ENCODE measurements at regions not wholly inside any gene's neighbourhood (a gene's known extent, or its start where the extent isn't known, plus 50 kb on each side); places are given as distances from the start of the nearest gene placed in this dataset.

DNA sequence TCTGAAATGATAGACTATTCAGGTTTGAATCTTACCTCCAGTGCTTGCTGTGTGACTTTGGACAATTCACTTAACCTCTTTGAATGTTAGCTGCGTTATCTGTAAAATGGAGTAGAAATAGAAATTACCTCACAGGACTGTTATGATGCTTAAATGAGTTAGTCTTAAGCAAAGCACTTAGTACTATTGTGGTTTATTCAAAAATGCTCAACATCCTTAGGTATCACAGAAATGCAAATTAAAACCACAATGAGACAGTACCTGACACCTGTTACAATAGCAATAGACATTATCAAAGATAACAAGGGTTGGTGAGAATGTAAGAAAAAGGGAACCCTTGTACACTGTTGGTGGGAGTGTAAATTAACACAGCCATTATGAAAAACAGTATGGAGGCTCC, 77.6 kb upstream of the FREM1 start:
- WGBS (ENCODE audit: low lambda C conversion rate) = 47% methylated on average over 1 of the region's 1 CpG
- no peak overlapping the region for H3K27ac ChIP-seq (ENCODE audit: extremely low read length, insufficient read depth, low read length)
- ChIA-PET POLR2A (no interaction called here), CTCF (ENCODE audit: low intra/inter-chr PET ratio, low total read pairs) (no interaction called here)
- in situ Hi-C loops (cut with HindIII; ENCODE audit: extremely low pct_ligation_motif_present, low pct_unique_long_range_greater_than_20kb) = no loop called here
- no TSS peak for BruUV-seq (replicated peaks)
- H3K27me3 ChIP-seq (ENCODE audit: control insufficient read depth in 1 of 2, insufficient read depth in 2 of 2, low read length in 2 of 2) = peaks cover 0 to 3% of the 10 kb centered on the region in 2 experiments; a peak in 1 of 5 replicates
- no peak for DNase-seq (ENCODE audit: low spot score)
- intact Hi-C loops (cut with micrococcal nuclease; ENCODE audit: unreplicated experiment) = no loop called here
- no peak for ATAC-seq
- no peak overlapping the region for H2AFZ ChIP-seq (ENCODE audit: low read length)
- no peaks in the 10 kb centered on the region for H4K20me1 ChIP-seq (ENCODE audit: insufficient read depth, low read length)
- H3K36me3 ChIP-seq (replicated peaks in 1 of 2; ENCODE audit: control insufficient read depth in 1 of 2, insufficient read depth in 2 of 2, low read length in 2 of 2) = no peaks in the 10 kb centered on the region
- no peaks in the 10 kb centered on the region for H3K9me3 ChIP-seq (ENCODE audit: low read length)
- H3K9ac ChIP-seq (ENCODE audit: insufficient read depth, low read depth, low read length) = no peak overlapping the region
- H3K4me2 ChIP-seq (ENCODE audit: low read depth, low read length) = no peak overlapping the region
- no peak for FAIRE-seq
- no peaks in the 10 kb centered on the region for H3K79me2 ChIP-seq (ENCODE audit: insufficient read depth, low read length)
- H3K4me1 ChIP-seq (ENCODE audit: insufficient read depth, low read length) = peaks cover 10% of the 10 kb centered on the region
- H3K4me3 ChIP-seq (replicated peaks in 1 of 3; ENCODE audit: insufficient read depth in 1 of 3, low read depth in 2 of 3, low read length in 3 of 3) = no peak overlapping the region
- no peak for TF ChIP-seq ZSCAN12 (CRISPR knock-in tag; IDR thresholded peaks at IDR 0.05)
- no peak for TF ChIP-seq MIER2 (CRISPR knock-in tag; IDR thresholded peaks at IDR 0.05)
- TF ChIP-seq, protein P1, sequence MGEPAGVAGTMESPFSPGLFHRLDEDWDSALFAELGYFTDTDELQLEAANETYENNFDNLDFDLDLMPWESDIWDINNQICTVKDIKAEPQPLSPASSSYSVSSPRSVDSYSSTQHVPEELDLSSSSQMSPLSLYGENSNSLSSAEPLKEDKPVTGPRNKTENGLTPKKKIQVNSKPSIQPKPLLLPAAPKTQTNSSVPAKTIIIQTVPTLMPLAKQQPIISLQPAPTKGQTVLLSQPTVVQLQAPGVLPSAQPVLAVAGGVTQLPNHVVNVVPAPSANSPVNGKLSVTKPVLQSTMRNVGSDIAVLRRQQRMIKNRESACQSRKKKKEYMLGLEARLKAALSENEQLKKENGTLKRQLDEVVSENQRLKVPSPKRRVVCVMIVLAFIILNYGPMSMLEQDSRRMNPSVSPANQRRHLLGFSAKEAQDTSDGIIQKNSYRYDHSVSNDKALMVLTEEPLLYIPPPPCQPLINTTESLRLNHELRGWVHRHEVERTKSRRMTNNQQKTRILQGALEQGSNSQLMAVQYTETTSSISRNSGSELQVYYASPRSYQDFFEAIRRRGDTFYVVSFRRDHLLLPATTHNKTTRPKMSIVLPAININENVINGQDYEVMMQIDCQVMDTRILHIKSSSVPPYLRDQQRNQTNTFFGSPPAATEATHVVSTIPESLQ (CRISPR knock-in tag; conservative IDR thresholded peaks at IDR 0.05) = no peak
- TF ChIP-seq, protein P2, sequence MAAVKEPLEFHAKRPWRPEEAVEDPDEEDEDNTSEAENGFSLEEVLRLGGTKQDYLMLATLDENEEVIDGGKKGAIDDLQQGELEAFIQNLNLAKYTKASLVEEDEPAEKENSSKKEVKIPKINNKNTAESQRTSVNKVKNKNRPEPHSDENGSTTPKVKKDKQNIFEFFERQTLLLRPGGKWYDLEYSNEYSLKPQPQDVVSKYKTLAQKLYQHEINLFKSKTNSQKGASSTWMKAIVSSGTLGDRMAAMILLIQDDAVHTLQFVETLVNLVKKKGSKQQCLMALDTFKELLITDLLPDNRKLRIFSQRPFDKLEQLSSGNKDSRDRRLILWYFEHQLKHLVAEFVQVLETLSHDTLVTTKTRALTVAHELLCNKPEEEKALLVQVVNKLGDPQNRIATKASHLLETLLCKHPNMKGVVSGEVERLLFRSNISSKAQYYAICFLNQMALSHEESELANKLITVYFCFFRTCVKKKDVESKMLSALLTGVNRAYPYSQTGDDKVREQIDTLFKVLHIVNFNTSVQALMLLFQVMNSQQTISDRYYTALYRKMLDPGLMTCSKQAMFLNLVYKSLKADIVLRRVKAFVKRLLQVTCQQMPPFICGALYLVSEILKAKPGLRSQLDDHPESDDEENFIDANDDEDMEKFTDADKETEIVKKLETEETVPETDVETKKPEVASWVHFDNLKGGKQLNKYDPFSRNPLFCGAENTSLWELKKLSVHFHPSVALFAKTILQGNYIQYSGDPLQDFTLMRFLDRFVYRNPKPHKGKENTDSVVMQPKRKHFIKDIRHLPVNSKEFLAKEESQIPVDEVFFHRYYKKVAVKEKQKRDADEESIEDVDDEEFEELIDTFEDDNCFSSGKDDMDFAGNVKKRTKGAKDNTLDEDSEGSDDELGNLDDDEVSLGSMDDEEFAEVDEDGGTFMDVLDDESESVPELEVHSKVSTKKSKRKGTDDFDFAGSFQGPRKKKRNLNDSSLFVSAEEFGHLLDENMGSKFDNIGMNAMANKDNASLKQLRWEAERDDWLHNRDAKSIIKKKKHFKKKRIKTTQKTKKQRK (IDR thresholded peaks at IDR 0.05; ENCODE audit: low read length) = no peak
- TF ChIP-seq SIN3B (IDR thresholded peaks at IDR 0.05; ENCODE audit: low read length) = no peak
- no peak for TF ChIP-seq SAP130 (CRISPR knock-in tag; IDR thresholded peaks at IDR 0.05; ENCODE audit: low read depth)
- no peak for TF ChIP-seq MTA3 (CRISPR knock-in tag; IDR thresholded peaks at IDR 0.05)
- TF ChIP-seq, protein P3, sequence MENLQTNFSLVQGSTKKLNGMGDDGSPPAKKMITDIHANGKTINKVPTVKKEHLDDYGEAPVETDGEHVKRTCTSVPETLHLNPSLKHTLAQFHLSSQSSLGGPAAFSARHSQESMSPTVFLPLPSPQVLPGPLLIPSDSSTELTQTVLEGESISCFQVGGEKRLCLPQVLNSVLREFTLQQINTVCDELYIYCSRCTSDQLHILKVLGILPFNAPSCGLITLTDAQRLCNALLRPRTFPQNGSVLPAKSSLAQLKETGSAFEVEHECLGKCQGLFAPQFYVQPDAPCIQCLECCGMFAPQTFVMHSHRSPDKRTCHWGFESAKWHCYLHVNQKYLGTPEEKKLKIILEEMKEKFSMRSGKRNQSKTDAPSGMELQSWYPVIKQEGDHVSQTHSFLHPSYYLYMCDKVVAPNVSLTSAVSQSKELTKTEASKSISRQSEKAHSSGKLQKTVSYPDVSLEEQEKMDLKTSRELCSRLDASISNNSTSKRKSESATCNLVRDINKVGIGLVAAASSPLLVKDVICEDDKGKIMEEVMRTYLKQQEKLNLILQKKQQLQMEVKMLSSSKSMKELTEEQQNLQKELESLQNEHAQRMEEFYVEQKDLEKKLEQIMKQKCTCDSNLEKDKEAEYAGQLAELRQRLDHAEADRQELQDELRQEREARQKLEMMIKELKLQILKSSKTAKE (CRISPR knock-in tag; IDR thresholded peaks at IDR 0.05; ENCODE audit: borderline replicate concordance) = no peak
- TF ChIP-seq, protein P4, sequence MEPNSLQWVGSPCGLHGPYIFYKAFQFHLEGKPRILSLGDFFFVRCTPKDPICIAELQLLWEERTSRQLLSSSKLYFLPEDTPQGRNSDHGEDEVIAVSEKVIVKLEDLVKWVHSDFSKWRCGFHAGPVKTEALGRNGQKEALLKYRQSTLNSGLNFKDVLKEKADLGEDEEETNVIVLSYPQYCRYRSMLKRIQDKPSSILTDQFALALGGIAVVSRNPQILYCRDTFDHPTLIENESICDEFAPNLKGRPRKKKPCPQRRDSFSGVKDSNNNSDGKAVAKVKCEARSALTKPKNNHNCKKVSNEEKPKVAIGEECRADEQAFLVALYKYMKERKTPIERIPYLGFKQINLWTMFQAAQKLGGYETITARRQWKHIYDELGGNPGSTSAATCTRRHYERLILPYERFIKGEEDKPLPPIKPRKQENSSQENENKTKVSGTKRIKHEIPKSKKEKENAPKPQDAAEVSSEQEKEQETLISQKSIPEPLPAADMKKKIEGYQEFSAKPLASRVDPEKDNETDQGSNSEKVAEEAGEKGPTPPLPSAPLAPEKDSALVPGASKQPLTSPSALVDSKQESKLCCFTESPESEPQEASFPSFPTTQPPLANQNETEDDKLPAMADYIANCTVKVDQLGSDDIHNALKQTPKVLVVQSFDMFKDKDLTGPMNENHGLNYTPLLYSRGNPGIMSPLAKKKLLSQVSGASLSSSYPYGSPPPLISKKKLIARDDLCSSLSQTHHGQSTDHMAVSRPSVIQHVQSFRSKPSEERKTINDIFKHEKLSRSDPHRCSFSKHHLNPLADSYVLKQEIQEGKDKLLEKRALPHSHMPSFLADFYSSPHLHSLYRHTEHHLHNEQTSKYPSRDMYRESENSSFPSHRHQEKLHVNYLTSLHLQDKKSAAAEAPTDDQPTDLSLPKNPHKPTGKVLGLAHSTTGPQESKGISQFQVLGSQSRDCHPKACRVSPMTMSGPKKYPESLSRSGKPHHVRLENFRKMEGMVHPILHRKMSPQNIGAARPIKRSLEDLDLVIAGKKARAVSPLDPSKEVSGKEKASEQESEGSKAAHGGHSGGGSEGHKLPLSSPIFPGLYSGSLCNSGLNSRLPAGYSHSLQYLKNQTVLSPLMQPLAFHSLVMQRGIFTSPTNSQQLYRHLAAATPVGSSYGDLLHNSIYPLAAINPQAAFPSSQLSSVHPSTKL (CRISPR knock-in tag; IDR thresholded peaks at IDR 0.05) = no peak
- TF ChIP-seq ZNF547 (CRISPR knock-in tag; IDR thresholded peaks at IDR 0.05) = no peak
- TF ChIP-seq, protein P5, sequence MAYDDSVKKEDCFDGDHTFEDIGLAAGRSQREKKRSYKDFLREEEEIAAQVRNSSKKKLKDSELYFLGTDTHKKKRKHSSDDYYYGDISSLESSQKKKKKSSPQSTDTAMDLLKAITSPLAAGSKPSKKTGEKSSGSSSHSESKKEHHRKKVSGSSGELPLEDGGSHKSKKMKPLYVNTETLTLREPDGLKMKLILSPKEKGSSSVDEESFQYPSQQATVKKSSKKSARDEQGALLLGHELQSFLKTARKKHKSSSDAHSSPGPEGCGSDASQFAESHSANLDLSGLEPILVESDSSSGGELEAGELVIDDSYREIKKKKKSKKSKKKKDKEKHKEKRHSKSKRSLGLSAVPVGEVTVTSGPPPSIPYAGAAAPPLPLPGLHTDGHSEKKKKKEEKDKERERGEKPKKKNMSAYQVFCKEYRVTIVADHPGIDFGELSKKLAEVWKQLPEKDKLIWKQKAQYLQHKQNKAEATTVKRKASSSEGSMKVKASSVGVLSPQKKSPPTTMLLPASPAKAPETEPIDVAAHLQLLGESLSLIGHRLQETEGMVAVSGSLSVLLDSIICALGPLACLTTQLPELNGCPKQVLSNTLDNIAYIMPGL (CRISPR knock-in tag; IDR thresholded peaks at IDR 0.05; ENCODE audit: borderline replicate concordance in 1 of 2, low read depth in 1 of 2) = no peak
- no peak for TF ChIP-seq ZFP62 (CRISPR knock-in tag; IDR thresholded peaks at IDR 0.05)

All from HepG2 (cell line).